ENCODE measurements at regions not wholly inside any gene's neighbourhood (a gene's known extent, or its start where the extent isn't known, plus 50 kb on each side); places are given as distances from the start of the nearest gene placed in this dataset.

DNA sequence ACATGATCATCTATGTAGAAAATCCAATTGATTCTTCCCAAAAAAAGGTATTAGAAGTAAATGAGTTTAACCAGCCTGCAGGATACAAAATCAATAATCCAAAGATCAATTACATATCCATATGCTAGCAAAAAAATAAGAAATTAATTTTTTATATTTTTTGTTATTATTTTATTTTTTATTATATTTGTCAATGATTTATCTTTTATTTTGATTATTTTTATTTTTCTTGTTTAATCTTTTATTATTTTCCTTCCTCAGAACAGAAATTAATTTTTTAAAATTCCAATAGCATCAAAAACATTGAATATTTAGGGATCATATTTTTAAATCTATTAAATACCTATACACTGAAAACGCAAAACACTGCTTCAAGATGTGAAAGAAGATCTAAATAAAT lies 331.2 kb downstream of the PLPP3 start:
- TF ChIP-seq YY1 (IDR thresholded peaks at IDR 0.05; ENCODE audit: insufficient read depth, insufficient read length) (no peak), ZNF274 (IDR thresholded peaks at IDR 0.05; ENCODE audit: low read depth, low read length) (no peak)

Measured in NT2/D1 (cell line).